HAP-1 (cell line): ENCODE measurements at regions not wholly inside any gene's neighbourhood (a gene's known extent, or its start where the extent isn't known, plus 50 kb on each side); places are given as distances from the start of the nearest gene placed in this dataset.

Experiments used
- DNase-seq, 2 experiments: peaks; one replicate each; pipeline ENCODE4 v3.0.0-alpha.2; 2016 to 2020; ENCODE audit warnings: low spot score in 2 of 2
- H3K27me3 ChIP-seq: fragments of 250-450 bp; sonication (Bioruptor Pico); 2 replicates; pipeline ENCODE4 v1.5.1; 2020; ENCODE audit warnings: low read depth, mild to moderate bottlenecking, moderate library complexity
- H3K36me3 ChIP-seq: fragments of 250-450 bp; sonication (Bioruptor Pico); replicated peaks from 2 replicates; pipeline ENCODE4 v1.5.1; 2020; ENCODE audit warnings: mild to moderate bottlenecking
- H3K4me1 ChIP-seq: fragments of 250-450 bp; sonication (Bioruptor Pico); 2 replicates; pipeline ENCODE4 v1.5.1; 2020; ENCODE audit warnings: mild to moderate bottlenecking
- H3K4me3 ChIP-seq: fragments of 250-450 bp; sonication (Bioruptor Pico); 2 replicates; pipeline ENCODE4 v1.5.1; 2020; ENCODE audit warnings: mild to moderate bottlenecking, moderate library complexity
- H3K9me3 ChIP-seq: fragments of 250-450 bp; sonication (Bioruptor Pico); 2 replicates; pipeline ENCODE4 v1.5.1; 2020; ENCODE audit warnings: mild to moderate bottlenecking, moderate library complexity
- in situ Hi-C: fragments of 300-500 bp; cut with MboI; formaldehyde crosslinking; loops from 3 replicates; pipeline ENCODE4 v1.14.3; 2020; ENCODE audit warnings: low sequenced_read_pairs, inconsistent platforms, mixed read lengths

DNA sequence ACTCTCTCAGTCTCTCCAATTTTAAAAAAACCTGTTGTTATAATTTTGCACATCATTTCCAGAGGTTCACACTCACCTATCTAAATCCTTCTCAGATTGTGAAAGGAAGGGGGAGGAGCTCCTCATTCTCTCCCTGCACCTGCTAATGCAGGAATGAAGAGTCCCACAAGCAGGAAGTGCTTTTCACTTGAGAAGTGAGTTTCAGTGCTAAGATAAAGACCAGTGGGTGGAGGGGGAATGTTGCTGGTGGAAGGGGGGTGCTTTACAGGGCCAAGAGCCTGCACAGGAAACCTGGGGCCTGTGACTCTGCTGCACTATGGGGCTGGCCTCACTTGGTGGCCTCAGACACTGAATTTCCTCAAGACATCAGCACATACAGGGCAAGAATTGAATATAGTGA lies 176.4 kb downstream of the PTPN20 start:
- Histone ChIP-seq H3K4me3 (no peak overlapping the region), H3K9me3 (no peaks in the 10 kb centered on the region), H3K36me3 (no peaks in the 10 kb centered on the region), H3K27me3 (no peaks in the 10 kb centered on the region), H3K4me1 (no peaks in the 10 kb centered on the region)
- in situ Hi-C loops, result no loop called here
- DNase-seq, result no peak

DNA sequence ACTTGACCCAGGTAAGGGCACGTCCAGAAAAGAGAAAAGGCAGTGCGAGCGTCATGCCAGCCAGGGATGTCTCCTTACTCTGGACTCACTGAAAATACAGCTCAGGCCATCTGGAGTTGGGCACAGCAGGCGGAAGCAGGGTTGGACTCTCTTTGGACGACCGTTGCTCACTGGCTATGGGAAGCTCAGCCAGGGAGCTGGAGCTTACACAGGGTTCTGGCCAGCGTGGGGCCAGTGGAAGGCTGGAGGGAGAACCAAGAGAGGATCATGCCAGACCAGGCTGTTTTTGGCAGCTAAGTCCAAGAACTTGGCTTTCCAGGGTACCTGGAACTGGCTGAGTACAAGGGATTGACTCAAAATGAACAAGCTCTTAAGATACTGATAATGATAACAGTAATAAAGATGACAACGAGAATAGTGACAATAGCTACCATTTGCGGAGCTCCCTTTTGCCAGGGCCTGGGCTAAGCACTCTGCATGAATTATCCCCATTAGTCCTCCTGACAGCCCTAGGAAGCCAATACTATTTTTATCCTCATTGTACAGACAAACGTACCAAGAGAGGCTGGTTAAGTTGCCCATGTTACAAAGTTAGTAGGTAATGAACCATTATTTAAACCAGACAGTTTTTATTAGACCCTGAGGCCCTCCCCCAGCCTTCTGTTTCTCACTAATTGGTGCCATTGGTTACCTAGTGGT lies 177.6 kb downstream of the PTPN20 start:
- Histone ChIP-seq H3K4me3 (no peak overlapping the region), H3K27me3 (no peaks in the 10 kb centered on the region), H3K36me3 (no peaks in the 10 kb centered on the region), H3K9me3 (no peaks in the 10 kb centered on the region), H3K4me1 (no peaks in the 10 kb centered on the region)
- in situ Hi-C loops, result no loop called here
- DNase-seq, result no peak

DNA sequence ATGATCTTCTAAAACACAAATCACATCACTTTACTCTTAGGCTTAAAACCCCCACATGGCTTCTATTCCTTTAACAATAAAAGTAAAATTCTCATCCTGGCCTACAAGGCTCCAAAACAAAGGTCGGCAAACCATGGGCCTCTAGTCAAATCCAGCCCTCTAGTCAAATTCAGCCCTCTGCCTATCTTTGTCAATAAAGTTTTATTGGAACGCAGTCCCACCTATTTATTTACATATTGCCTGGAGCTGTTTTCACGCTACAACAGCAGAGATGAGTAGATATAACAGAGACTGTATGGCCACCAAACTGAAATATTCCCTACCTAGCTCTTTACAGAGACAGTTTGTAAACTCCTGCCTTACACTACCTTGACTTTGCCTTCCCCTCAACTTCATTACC lies 178.8 kb downstream of the PTPN20 start:
- Histone ChIP-seq H3K4me1 (no peaks in the 10 kb centered on the region), H3K9me3 (no peaks in the 10 kb centered on the region), H3K4me3 (no peak overlapping the region), H3K36me3 (no peaks in the 10 kb centered on the region), H3K27me3 (no peaks in the 10 kb centered on the region)
- no peak for DNase-seq
- in situ Hi-C loops, result no loop called here

DNA sequence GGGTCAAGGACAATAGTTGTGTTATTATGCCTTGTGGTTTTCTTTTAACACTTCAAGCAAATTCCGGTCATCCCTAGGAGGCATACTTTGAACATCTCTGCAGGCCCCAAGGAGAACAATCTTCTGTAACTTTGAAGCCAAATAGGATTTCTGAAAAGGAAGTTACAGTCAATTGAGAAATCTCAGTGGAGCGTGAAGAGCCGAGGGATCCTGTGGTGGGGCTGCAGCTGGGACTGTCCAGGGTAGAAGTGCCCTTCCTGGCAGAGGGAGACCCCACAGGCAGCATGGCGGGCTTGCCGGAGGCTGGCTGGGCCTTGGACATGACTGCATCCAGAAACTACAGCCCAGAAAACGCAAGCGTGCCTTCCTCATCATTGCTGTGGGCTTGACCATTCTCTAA lies 179.7 kb downstream of the PTPN20 start:
- H3K4me3 ChIP-seq, result no peak overlapping the region
- H3K36me3 ChIP-seq, result no peaks in the 10 kb centered on the region
- no peaks in the 10 kb centered on the region for H3K27me3 ChIP-seq
- H3K9me3 ChIP-seq, result no peaks in the 10 kb centered on the region
- in situ Hi-C loops, result no loop called here
- no peak for DNase-seq
- H3K4me1 ChIP-seq, result no peaks in the 10 kb centered on the region

DNA sequence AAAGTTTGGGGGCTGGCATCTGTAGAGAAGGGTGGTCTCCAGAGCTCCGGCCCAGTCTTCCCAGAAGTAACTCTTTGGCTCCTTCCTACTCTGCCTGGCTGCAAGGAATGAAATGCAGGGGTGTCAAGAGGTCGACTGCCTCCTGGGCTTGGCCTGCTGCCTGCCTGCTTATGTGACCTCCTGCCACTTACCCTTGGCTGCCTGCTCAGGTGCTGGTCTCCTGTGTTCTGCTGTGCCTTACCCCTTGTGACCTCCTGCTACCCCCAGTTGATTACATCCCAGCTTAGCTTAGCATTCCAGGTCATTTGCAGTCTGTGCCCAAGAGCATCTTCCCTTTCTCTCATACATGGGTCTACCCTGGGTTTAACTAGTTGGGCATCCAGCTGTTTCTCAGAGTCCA lies 180.2 kb downstream of the PTPN20 start:
- no peaks in the 10 kb centered on the region for H3K4me1 ChIP-seq
- DNase-seq, result no peak
- no peaks in the 10 kb centered on the region for H3K36me3 ChIP-seq
- H3K9me3 ChIP-seq, result no peaks in the 10 kb centered on the region
- no peaks in the 10 kb centered on the region for H3K27me3 ChIP-seq
- in situ Hi-C loops, result no loop called here
- no peak overlapping the region for H3K4me3 ChIP-seq

DNA sequence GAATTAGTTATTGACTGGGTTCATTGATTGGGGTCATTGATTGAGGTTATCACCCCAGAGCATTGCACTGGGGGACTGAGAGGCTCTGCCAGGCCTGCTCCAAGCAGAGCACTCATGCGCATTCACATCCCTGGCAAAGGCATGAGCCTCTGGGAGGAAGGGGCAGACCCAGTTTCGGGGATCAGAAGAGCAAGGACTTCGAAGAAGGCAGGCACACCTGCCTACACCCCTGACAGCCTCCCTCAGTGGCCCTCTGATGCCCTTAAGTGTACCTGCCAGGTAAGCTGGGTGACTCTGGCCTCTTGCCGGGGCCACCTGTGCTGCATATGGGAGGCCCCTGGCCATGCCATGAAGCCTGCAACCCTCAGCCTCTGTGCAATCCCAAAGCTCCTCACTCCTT lies 181.1 kb downstream of the PTPN20 start:
- Histone ChIP-seq H3K36me3 (no peaks in the 10 kb centered on the region), H3K27me3 (no peaks in the 10 kb centered on the region), H3K4me3 (no peak overlapping the region), H3K4me1 (no peaks in the 10 kb centered on the region), H3K9me3 (no peaks in the 10 kb centered on the region)
- in situ Hi-C loops, result no loop called here
- no peak for DNase-seq

DNA sequence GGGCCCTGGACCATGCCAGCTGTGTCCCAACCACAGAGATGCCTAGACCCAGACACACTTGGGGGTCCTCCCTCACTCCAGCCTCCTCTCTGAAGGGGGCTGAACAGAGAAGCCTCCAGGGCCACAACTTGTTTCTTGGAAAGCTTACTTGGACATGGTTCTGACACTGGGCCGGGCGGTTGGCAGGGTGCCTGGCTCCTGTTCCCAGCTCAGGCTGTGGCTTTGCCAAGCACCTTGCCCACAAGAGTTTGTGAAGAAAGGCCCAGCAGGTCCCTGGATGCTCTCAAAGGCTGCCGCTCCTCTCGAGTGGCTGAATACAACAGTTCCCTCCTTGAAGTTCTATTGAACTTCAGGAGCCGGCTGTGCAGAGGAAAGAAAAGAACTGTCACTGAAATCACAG lies 181.6 kb downstream of the PTPN20 start:
- H3K27me3 ChIP-seq, result no peaks in the 10 kb centered on the region
- in situ Hi-C loops, result no loop called here
- DNase-seq, result no peak
- H3K9me3 ChIP-seq, result no peaks in the 10 kb centered on the region
- no peaks in the 10 kb centered on the region for H3K4me1 ChIP-seq
- no peak overlapping the region for H3K4me3 ChIP-seq
- no peaks in the 10 kb centered on the region for H3K36me3 ChIP-seq

DNA sequence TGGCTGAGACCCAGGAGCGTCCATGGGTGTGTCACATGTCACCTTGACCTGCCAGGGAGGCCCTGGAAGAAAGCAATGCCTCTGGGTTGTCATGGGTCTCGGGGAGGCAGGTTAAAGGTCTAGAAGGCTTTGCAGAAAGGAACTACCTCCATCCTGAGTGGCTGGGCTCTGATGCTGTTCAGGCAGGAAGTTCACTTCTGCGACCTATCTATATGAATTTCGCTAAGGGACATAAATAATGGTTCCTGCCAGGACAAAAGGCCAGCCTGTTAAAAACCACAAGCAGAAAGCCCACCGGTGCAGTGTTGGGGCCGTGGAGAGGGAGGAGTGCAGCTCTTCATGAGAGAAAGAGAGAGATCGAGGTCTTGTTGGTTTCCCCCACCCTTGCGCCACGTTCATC lies 182.9 kb downstream of the PTPN20 start:
- in situ Hi-C loops, result no loop called here
- Histone ChIP-seq H3K9me3 (no peaks in the 10 kb centered on the region), H3K4me1 (no peaks in the 10 kb centered on the region), H3K27me3 (no peaks in the 10 kb centered on the region), H3K4me3 (no peak overlapping the region), H3K36me3 (no peaks in the 10 kb centered on the region)
- no peak for DNase-seq

DNA sequence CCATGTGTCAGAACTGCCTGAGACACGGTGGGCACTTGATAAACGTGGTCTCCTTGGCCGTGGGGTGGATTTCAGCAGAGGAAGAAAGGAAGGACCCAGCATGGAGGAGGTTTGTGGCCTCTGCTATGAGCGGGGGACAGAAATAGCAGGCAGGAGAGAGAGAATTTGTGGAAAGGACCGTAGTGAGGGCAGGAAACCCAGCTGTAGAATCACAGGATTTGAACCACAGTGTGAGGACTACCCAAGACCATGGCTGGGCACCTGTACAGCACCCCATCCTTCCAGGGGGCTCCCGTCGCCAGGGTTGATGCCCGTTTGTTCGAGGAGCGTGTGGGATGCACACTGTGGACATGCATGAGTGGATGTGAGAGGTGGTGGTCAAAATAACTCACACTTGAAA lies 183.4 kb downstream of the PTPN20 start:
- Histone ChIP-seq H3K36me3 (no peaks in the 10 kb centered on the region), H3K4me1 (no peaks in the 10 kb centered on the region), H3K9me3 (no peaks in the 10 kb centered on the region), H3K4me3 (no peak overlapping the region), H3K27me3 (no peaks in the 10 kb centered on the region)
- in situ Hi-C loops, result no loop called here
- DNase-seq, result no peak

DNA sequence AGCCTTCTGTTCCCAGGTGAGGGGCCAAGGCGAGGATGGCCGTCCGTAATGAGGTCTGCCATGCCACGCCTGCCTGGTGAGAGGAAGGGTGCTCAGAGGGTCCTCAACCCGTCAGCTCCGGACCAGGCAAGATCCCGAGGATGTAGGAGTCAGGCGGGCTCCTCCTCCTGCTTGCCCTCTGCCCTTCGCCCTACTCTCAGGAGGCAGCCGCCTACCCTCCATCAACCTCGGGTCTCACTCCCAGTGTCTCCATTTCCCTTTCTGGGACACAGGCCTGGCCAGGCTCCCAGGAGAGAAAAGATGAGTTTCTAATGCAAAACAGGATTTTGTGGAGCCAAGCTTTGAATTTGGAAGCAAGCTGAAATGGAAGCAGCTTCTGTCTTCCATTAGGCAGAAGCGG lies 184.0 kb downstream of the PTPN20 start:
- Histone ChIP-seq H3K36me3 (no peaks in the 10 kb centered on the region), H3K4me1 (no peaks in the 10 kb centered on the region), H3K27me3 (no peaks in the 10 kb centered on the region), H3K9me3 (no peaks in the 10 kb centered on the region), H3K4me3 (no peak overlapping the region)
- DNase-seq, result no peak
- in situ Hi-C loops, result no loop called here

DNA sequence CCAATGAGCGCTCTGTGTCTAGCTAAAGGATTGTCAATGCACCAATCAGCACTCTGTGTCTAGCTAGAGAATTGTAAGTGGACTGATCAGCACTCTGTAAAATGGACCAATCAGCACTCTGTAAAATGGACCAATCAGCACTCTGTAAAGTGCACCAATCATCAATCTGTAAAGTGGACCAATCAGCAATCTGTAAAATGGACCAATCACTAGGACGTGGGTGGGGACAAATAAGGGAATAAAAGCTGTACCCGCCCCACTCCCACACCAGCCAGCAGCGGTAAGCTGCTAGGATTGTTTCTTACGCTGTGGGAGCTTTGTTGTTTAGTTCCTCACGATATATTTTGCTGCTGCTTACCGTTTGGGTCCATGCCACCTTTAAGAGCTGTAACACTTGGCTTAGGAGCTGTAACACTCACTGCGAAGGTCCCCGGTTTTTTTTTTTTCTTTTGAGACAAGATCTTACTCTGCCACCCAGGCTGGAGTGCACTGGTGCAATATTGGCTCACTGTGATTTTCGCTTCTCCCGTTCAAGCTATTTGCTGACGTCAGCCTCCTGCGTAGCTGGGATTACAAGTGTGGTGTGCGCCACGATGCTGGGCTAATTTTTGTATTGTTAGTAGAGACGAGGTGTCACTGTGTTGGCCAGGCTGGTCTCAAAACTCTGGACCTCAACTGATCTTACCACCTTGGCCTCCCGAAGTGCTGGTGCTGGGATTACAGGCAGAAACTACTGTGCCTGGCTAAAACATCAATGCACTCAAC lies 184.8 kb downstream of the PTPN20 start:
- in situ Hi-C loops, result no loop called here
- no peaks in the 10 kb centered on the region for H3K27me3 ChIP-seq
- no peaks in the 10 kb centered on the region for H3K4me1 ChIP-seq
- H3K36me3 ChIP-seq, result no peaks in the 10 kb centered on the region
- DNase-seq, result no peak
- H3K9me3 ChIP-seq, result no peaks in the 10 kb centered on the region
- no peak overlapping the region for H3K4me3 ChIP-seq

DNA sequence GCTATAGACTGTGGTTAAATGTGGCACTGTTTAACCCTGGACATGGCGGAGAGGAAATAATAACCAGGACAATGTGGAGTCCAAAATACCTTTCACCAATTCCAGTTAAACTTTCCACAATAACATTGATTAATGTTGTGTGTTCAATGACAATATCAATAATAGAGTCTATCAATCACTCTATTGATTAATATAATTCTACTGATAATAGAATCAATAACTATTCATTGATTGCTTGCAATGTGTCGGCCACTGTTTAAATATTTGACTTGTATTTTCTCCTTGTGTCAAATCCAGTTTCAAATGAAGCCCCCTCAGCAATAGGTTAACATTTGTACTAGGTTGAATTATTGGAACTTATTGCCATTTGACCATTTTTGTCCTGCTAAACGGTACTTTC lies 187.0 kb downstream of the PTPN20 start:
- Histone ChIP-seq H3K4me3 (no peak overlapping the region), H3K27me3 (no peaks in the 10 kb centered on the region), H3K36me3 (no peaks in the 10 kb centered on the region), H3K9me3 (no peaks in the 10 kb centered on the region), H3K4me1 (no peaks in the 10 kb centered on the region)
- no peak for DNase-seq
- in situ Hi-C loops, result no loop called here

DNA sequence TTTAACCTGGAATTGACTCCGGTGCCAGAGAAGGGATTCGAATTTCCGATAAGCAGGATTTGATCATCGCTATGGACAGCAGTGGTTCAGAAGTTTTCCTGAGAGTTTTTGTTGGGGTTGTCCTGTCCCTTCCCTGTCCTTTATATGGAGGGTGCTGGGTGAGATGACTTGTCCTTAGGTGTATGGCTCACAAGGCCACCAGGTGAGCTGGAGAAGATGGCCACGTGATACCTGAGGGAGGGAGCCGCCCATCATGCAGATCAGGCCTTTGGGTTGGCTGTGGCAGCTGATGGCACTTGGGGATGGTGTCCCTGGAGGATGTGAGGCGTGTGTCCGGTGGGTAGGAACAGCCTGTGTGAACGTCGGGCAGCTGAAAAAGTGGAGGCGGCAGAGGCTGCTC lies 187.7 kb downstream of the PTPN20 start:
- Histone ChIP-seq H3K36me3 (no peaks in the 10 kb centered on the region), H3K27me3 (no peaks in the 10 kb centered on the region), H3K4me3 (no peak overlapping the region), H3K9me3 (no peaks in the 10 kb centered on the region), H3K4me1 (no peaks in the 10 kb centered on the region)
- in situ Hi-C loops, result no loop called here
- DNase-seq, result no peak

DNA sequence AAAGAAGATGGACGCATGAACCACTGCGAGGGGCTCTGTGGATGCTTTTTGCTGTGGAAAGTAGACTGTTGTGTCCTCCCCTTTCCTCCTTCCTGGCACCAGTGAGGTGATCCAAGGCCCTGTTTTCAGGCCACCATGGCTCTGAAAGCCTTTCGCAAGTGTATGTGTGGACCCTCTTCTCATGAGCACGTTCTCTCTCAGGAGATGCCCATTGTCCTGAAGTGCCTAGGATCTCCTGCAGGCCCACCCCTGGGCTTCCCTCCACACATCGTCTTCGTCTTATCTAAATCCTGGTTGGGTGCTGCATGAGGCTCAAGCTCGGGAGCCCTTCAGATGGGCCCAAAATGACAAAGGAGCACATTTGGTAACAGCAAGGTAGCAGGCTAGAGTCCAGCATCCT lies 188.2 kb downstream of the PTPN20 start:
- H3K36me3 ChIP-seq, result no peaks in the 10 kb centered on the region
- in situ Hi-C loops, result no loop called here
- no peak for DNase-seq

DNA sequence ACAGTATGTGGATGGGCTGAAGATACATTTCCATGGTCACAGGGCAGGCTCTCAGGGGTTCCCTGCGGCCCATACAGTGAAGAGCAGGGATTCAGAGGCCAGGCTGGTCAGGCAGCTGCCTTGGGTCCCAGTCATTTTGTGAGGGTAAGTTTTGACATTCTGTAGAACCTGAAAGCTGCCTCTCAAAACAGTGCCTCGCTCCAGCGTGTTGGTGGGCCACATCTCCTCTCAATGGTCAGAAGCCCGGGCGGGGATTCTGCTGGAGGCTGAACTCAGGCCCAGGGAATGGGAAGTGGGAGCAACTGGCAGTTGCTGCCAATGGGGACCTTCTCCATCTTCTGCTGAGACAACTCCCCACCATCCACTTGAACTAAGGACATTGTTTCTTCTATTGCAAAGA lies 190.0 kb downstream of the PTPN20 start:
- no peaks in the 10 kb centered on the region for H3K27me3 ChIP-seq
- DNase-seq, result no peak
- in situ Hi-C loops, result no loop called here
- H3K9me3 ChIP-seq, result no peaks in the 10 kb centered on the region
- no peaks in the 10 kb centered on the region for H3K4me1 ChIP-seq
- no peaks in the 10 kb centered on the region for H3K36me3 ChIP-seq
- no peak overlapping the region for H3K4me3 ChIP-seq

More for the DNA sequence above, 188.2 kb downstream of the PTPN20 start:
- H3K27me3 ChIP-seq, result no peaks in the 10 kb centered on the region
- H3K9me3 ChIP-seq, result no peaks in the 10 kb centered on the region
- H3K4me1 ChIP-seq, result no peaks in the 10 kb centered on the region
- H3K4me3 ChIP-seq, result no peak overlapping the region
